ENCODE measurements at regions not wholly inside any gene's neighbourhood (a gene's known extent, or its start where the extent isn't known, plus 50 kb on each side); places are given as distances from the start of the nearest gene placed in this dataset.

DNA sequence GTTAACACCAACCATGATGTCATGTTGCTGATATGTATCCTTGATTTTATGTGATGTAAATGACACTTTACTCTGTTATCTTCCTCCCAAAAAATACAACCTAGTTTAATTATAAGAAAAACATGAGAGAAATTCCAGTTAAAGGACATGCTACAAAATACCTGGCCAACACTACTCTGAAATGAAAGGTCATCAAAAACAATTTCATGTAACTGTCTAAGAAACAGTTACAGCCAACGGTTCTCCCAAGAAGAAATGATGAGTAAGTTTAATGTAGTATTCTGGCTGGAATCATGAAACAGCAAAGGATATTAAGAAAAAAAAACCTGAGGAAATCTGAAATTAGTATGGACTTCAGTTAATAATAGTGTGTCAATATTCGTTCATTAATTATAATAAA is 653.3 kb upstream of the FOXG1 start:
- no peak for TF ChIP-seq SP1 (IDR thresholded peaks at IDR 0.05)
- no peak for TF ChIP-seq TARDBP (IDR thresholded peaks at IDR 0.05)
- no peak for TF ChIP-seq ELF4 (IDR thresholded peaks at IDR 0.05)
- no peak for TF ChIP-seq FOXK2 (IDR thresholded peaks at IDR 0.05)
- TF ChIP-seq CTBP1 (IDR thresholded peaks at IDR 0.05; ENCODE audit: borderline replicate concordance) = no peak
- no peak for DNase-seq (ENCODE audit: extremely low spot score)
- POLR2A ChIA-PET = no interaction called here
- CTCF ChIA-PET = no interaction called here

DNA sequence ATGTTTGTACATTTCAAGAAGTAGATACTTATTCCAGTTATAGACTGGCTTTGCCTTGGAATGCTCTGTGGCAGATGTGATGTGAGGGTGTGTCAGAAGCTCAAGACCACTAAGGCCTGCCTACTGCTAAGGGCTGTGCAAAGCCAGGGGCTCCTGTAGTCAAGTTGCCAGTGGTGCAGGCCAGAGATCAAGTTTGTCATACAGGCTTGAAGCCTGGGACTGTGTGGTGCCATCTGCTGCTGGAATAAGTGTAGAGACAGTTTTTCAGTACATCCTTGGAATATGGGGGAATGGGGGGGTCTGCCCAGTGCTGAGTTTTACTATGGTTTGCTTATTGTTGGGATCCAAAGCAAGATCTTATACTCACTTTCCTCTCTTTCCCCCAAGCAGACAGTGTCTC is 649.9 kb upstream of the FOXG1 start:
- no peak for TF ChIP-seq NFRKB (IDR thresholded peaks at IDR 0.05)
- no peak for TF ChIP-seq PKNOX1 (IDR thresholded peaks at IDR 0.05)
- no peak for TF ChIP-seq FOXA1 (IDR thresholded peaks at IDR 0.05)
- no peak for TF ChIP-seq SP1 (IDR thresholded peaks at IDR 0.05)
- TF ChIP-seq TARDBP (IDR thresholded peaks at IDR 0.05) = no peak
- TF ChIP-seq ZNF384 (IDR thresholded peaks at IDR 0.05) = no peak
- TF ChIP-seq ELF4 (IDR thresholded peaks at IDR 0.05) = no peak
- TF ChIP-seq FOXK2 (IDR thresholded peaks at IDR 0.05) = no peak
- TF ChIP-seq HDGF (IDR thresholded peaks at IDR 0.05; ENCODE audit: borderline replicate concordance) = no peak
- no peak for TF ChIP-seq CTBP1 (IDR thresholded peaks at IDR 0.05; ENCODE audit: borderline replicate concordance)
- no peak for TF ChIP-seq SUZ12 (IDR thresholded peaks at IDR 0.05)
- no peak for TF ChIP-seq BHLHE40 (IDR thresholded peaks at IDR 0.05; ENCODE audit: borderline replicate concordance)
- no peak for TF ChIP-seq LEF1 (IDR thresholded peaks at IDR 0.05; ENCODE audit: borderline replicate concordance)
- no peak for TF ChIP-seq L3MBTL2 (conservative IDR thresholded peaks at IDR 0.05)
- ChIA-PET POLR2A (no interaction called here), CTCF (no interaction called here)
- no peak for DNase-seq (ENCODE audit: extremely low spot score)

- ChIA-PET POLR2A (no interaction called here), CTCF (no interaction called here)
- no peak for TF ChIP-seq SUZ12 (IDR thresholded peaks at IDR 0.05)
- no peak for TF ChIP-seq SP1 (IDR thresholded peaks at IDR 0.05)
- no peak for DNase-seq (ENCODE audit: extremely low spot score)
Measured at GRCh38 chr14:28119849-28120248, 646.7 kb upstream of the FOXG1 start.

DNA sequence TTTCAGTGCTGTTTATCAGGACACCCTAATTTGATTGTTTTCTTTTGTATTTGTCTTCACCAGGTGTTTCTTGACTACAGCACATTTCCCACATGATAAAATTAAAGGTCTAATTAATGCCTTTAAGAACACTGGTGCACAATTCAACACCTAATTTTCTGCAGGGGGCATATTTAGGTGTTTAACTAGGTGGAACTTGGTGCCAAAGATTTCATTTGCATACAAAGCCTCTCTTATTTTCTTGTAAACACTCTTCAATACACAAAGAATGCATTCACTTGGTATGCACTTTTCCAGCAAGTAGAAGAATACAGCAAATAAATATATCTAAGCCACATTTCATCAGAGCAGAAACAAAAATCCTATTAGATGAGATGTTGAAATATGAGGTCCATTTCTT is 646.2 kb upstream of the FOXG1 start:
- DNase-seq (ENCODE audit: extremely low spot score) = no peak
- TF ChIP-seq TARDBP (IDR thresholded peaks at IDR 0.05) (no peak), LEF1 (IDR thresholded peaks at IDR 0.05; ENCODE audit: borderline replicate concordance) (no peak), FOXM1 (IDR thresholded peaks at IDR 0.05; ENCODE audit: borderline replicate concordance) (no peak), NFRKB (IDR thresholded peaks at IDR 0.05) (no peak), BHLHE40 (IDR thresholded peaks at IDR 0.05; ENCODE audit: borderline replicate concordance) (no peak)
- CTCF ChIA-PET = no interaction called here
- POLR2A ChIA-PET = no interaction called here

DNA sequence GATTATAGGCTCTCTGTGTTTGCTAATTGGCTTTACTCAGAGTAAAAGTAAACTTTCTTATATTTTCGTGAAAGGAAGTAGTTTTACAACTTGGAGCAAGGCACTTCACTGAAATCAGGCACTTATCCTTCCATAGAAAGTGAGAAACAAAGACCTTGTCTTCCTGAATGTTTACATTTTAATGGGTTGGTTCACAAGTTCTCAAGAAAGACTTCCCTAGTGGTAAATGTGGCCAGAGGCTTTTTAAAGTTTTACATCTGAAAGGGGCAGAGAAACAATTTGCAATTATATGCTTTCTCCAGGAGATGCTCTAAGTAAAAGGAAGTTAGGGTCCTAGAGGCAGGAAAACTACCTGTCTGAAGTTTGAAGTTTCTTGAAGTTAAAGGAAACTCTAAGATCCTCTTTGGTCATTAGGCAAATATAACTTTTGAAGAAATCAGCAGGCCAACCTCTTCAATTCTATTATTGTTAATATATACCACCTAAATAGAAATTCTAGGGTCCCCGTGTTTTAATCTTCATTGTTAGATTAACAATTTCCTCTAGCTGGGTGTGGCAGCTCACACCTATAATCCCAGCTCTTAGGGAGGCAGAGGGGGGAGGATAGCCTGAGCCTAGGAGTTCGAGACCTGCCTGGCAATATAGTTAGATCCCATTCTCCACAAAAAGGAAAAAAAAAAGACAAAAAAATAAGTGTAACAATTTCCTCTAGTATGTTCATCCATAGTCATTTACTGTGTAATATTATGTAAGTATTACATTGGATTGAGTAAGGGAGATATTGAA is 644.9 kb upstream of the FOXG1 start:
- TF ChIP-seq PKNOX1 (IDR thresholded peaks at IDR 0.05) (no peak), FOXA1 (IDR thresholded peaks at IDR 0.05) (no peak), FOXM1 (IDR thresholded peaks at IDR 0.05; ENCODE audit: borderline replicate concordance) (no peak), HDGF (IDR thresholded peaks at IDR 0.05; ENCODE audit: borderline replicate concordance) (no peak), L3MBTL2 (conservative IDR thresholded peaks at IDR 0.05) (no peak), ELF4 (IDR thresholded peaks at IDR 0.05) (no peak), ARNT (IDR thresholded peaks at IDR 0.05) (no peak), NFRKB (IDR thresholded peaks at IDR 0.05) (no peak), TARDBP (IDR thresholded peaks at IDR 0.05) (no peak), BHLHE40 (IDR thresholded peaks at IDR 0.05; ENCODE audit: borderline replicate concordance) (no peak), FOXK2 (IDR thresholded peaks at IDR 0.05) (no peak)
- DNase-seq (ENCODE audit: extremely low spot score) = no peak
- ChIA-PET POLR2A (no interaction called here), CTCF (interaction anchor here (0.7 kb wide), 1 partner anchor 138 kb away, joined by 3 read pairs; no protein-coding TSS in a partner anchor)

- CTCF ChIA-PET = no interaction called here
- POLR2A ChIA-PET = no interaction called here
- DNase-seq (ENCODE audit: extremely low spot score) = no peak
- TF ChIP-seq TARDBP (IDR thresholded peaks at IDR 0.05) (no peak), NFRKB (IDR thresholded peaks at IDR 0.05) (no peak), CTBP1 (IDR thresholded peaks at IDR 0.05; ENCODE audit: borderline replicate concordance) (no peak), FOXA1 (IDR thresholded peaks at IDR 0.05) (no peak), ARNT (IDR thresholded peaks at IDR 0.05) (no peak), SP1 (IDR thresholded peaks at IDR 0.05) (no peak), SUZ12 (IDR thresholded peaks at IDR 0.05) (no peak)
Measured at GRCh38 chr14:28130610-28131284, 635.8 kb upstream of the FOXG1 start.

DNA sequence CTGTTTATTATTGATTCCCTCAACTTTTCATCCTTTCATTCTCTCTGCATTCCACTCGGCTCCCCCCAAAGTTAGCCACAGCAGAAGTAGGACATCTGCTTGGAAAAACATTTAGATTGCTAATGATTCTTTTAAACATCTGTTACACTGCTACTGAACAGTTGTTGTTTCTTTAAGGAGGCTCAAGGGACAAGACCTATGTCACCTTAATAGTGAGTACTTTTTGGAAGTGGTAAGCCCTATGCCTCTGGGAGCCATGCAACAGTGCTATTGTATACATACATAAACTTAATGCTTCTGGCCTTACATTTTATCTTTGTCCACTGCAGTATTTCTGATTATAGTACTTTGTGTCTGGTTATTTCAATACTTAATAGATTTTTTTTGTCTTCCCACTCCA is 628.2 kb upstream of the FOXG1 start:
- no peak for TF ChIP-seq ZNF384 (IDR thresholded peaks at IDR 0.05)
- no peak for TF ChIP-seq PKNOX1 (IDR thresholded peaks at IDR 0.05)
- no peak for TF ChIP-seq NFRKB (IDR thresholded peaks at IDR 0.05)
- no peak for TF ChIP-seq ELF4 (IDR thresholded peaks at IDR 0.05)
- no peak for TF ChIP-seq ARNT (IDR thresholded peaks at IDR 0.05)
- TF ChIP-seq FOXM1 (IDR thresholded peaks at IDR 0.05; ENCODE audit: borderline replicate concordance) = no peak
- no peak for TF ChIP-seq LEF1 (IDR thresholded peaks at IDR 0.05; ENCODE audit: borderline replicate concordance)
- no peak for TF ChIP-seq SUZ12 (IDR thresholded peaks at IDR 0.05)
- TF ChIP-seq FOXK2 (IDR thresholded peaks at IDR 0.05) = no peak
- no peak for TF ChIP-seq CTBP1 (IDR thresholded peaks at IDR 0.05; ENCODE audit: borderline replicate concordance)
- TF ChIP-seq BHLHE40 (IDR thresholded peaks at IDR 0.05; ENCODE audit: borderline replicate concordance) = no peak
- no peak for TF ChIP-seq TARDBP (IDR thresholded peaks at IDR 0.05)
- no peak for TF ChIP-seq L3MBTL2 (conservative IDR thresholded peaks at IDR 0.05)
- TF ChIP-seq HDGF (IDR thresholded peaks at IDR 0.05; ENCODE audit: borderline replicate concordance) = no peak
- CTCF ChIA-PET = no interaction called here
- POLR2A ChIA-PET = no interaction called here
- DNase-seq (ENCODE audit: extremely low spot score) = no peak

Data from HEK293T (cell line).